ENCODE measurements at regions not wholly inside any gene's neighbourhood (a gene's known extent, or its start where the extent isn't known, plus 50 kb on each side); places are given as distances from the start of the nearest gene placed in this dataset.

- Mint-ChIP-seq H3K9me3 (peaks cover 8% of the 10 kb centered on the region), H3K27me3 (ENCODE audit: insufficient read depth, low read depth, poor library complexity) (no peaks in the 10 kb centered on the region), H3K27ac (no peak overlapping the region), H3K36me3 (ENCODE audit: low read depth) (peaks cover 9% of the 10 kb centered on the region; the same call in 2 of the 3 replicates), H3K4me1 (peaks cover 5% of the 10 kb centered on the region; the same call in 2 of the 3 replicates), H3K4me3 (no peak overlapping the region)
- ATAC-seq: no peak
- no peaks in the 10 kb centered on the region for H3F3A ChIP-seq (replicated peaks; ENCODE audit: low read depth)
- no peak for DNase-seq (ENCODE audit: low spot score)
- H3K27me3 ChIP-seq (ENCODE audit: insufficient read depth): no peaks in the 10 kb centered on the region
- 0 out of 2 replicates have a peak, but pooled peaks cover 5% of the 10 kb centered on the region for H3K9me2 ChIP-seq (ENCODE audit: insufficient read depth)
- H3K4me3 ChIP-seq: no peak overlapping the region
- H3K79me2 ChIP-seq (replicated peaks; ENCODE audit: insufficient read depth): no peaks in the 10 kb centered on the region
- no peaks in the 10 kb centered on the region for H3K36me3 ChIP-seq (ENCODE audit: insufficient read depth)
- TF ChIP-seq JUNB (IDR thresholded peaks at IDR 0.05; ENCODE audit: unreplicated experiment) (no peak), NANOG (IDR thresholded peaks at IDR 0.05; ENCODE audit: borderline replicate concordance) (no peak), STAT1 (IDR thresholded peaks at IDR 0.05; ENCODE audit: unreplicated experiment) (no peak), ZNF462 (CRISPR knock-in tag; IDR thresholded peaks at IDR 0.05) (no peak), ETS1 (IDR thresholded peaks at IDR 0.05) (no peak), CREB1 (CRISPR knock-in tag; IDR thresholded peaks at IDR 0.05; ENCODE audit: low read depth) (no peak), CTCF (conservative IDR thresholded peaks at IDR 0.05; ENCODE audit: low read depth in 2 of 2) (no peak), ZNF114 (CRISPR knock-in tag; IDR thresholded peaks at IDR 0.05) (no peak), REST (IDR thresholded peaks at IDR 0.05; ENCODE audit: unreplicated experiment) (no peak), EZH2 (IDR thresholded peaks at IDR 0.05; ENCODE audit: low read depth, unreplicated experiment) (no peak), ZNF331 (CRISPR knock-in tag; IDR thresholded peaks at IDR 0.05; ENCODE audit: low read depth) (no peak), EZH2phosphoT487 (IDR thresholded peaks at IDR 0.05; ENCODE audit: unreplicated experiment) (no peak)
- H4K20me1 ChIP-seq (replicated peaks; ENCODE audit: insufficient read depth): no peaks in the 10 kb centered on the region
- no peak overlapping the region for H3K27ac ChIP-seq (ENCODE audit: low read depth)
- no peak overlapping the region for H2AFZ ChIP-seq
- no peaks in the 10 kb centered on the region; the same call in 1 of the 2 replicates for H3K4me1 ChIP-seq (ENCODE audit: insufficient read depth)
- H3K4me2 ChIP-seq: no peak overlapping the region
Measured at GRCh38 chr2:63658176-63658968, 69.6 kb downstream of the MDH1 start.

Data from GM23338 (cell line).